ENCODE measurements at regions not wholly inside any gene's neighbourhood (a gene's known extent, or its start where the extent isn't known, plus 50 kb on each side); places are given as distances from the start of the nearest gene placed in this dataset.

DNA sequence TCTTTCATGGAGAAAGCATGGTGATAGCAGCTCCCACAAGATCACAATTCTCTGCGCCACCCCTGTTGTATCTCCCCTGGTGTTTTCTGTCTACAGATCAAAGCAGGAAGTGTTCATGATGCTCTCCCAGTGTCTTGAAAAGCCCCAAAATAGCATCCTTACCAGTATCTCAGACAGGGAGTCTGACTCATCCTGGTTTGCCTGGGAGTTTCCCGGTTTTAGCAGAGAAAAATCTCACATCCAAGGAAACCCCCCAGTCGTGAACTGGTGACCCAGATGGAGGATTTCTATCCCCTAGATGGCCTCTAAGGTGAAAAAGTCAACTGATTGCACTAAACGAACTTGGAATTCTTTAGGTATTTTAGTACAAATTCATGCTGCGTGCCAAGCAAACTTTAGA lies 64.3 kb upstream of the NR0B1 start (continued):
- TF ChIP-seq, protein P1, sequence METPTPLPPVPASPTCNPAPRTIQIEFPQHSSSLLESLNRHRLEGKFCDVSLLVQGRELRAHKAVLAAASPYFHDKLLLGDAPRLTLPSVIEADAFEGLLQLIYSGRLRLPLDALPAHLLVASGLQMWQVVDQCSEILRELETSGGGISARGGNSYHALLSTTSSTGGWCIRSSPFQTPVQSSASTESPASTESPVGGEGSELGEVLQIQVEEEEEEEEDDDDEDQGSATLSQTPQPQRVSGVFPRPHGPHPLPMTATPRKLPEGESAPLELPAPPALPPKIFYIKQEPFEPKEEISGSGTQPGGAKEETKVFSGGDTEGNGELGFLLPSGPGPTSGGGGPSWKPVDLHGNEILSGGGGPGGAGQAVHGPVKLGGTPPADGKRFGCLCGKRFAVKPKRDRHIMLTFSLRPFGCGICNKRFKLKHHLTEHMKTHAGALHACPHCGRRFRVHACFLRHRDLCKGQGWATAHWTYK (CRISPR knock-in tag; IDR thresholded peaks at IDR 0.05), result no peak
- TF ChIP-seq SRSF9 (IDR thresholded peaks at IDR 0.05; ENCODE audit: borderline replicate concordance, low read depth, low read length) (no peak), LEF1 (IDR thresholded peaks at IDR 0.05) (no peak), NFIX (CRISPR knock-in tag; IDR thresholded peaks at IDR 0.05; ENCODE audit: low read depth) (no peak), L3MBTL2 (IDR thresholded peaks at IDR 0.05) (no peak)
- TF ChIP-seq, protein P2, sequence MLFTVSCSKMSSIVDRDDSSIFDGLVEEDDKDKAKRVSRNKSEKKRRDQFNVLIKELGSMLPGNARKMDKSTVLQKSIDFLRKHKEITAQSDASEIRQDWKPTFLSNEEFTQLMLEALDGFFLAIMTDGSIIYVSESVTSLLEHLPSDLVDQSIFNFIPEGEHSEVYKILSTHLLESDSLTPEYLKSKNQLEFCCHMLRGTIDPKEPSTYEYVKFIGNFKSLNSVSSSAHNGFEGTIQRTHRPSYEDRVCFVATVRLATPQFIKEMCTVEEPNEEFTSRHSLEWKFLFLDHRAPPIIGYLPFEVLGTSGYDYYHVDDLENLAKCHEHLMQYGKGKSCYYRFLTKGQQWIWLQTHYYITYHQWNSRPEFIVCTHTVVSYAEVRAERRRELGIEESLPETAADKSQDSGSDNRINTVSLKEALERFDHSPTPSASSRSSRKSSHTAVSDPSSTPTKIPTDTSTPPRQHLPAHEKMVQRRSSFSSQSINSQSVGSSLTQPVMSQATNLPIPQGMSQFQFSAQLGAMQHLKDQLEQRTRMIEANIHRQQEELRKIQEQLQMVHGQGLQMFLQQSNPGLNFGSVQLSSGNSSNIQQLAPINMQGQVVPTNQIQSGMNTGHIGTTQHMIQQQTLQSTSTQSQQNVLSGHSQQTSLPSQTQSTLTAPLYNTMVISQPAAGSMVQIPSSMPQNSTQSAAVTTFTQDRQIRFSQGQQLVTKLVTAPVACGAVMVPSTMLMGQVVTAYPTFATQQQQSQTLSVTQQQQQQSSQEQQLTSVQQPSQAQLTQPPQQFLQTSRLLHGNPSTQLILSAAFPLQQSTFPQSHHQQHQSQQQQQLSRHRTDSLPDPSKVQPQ (CRISPR knock-in tag; IDR thresholded peaks at IDR 0.05; ENCODE audit: borderline replicate concordance), result no peak
- TF ChIP-seq, protein P3, sequence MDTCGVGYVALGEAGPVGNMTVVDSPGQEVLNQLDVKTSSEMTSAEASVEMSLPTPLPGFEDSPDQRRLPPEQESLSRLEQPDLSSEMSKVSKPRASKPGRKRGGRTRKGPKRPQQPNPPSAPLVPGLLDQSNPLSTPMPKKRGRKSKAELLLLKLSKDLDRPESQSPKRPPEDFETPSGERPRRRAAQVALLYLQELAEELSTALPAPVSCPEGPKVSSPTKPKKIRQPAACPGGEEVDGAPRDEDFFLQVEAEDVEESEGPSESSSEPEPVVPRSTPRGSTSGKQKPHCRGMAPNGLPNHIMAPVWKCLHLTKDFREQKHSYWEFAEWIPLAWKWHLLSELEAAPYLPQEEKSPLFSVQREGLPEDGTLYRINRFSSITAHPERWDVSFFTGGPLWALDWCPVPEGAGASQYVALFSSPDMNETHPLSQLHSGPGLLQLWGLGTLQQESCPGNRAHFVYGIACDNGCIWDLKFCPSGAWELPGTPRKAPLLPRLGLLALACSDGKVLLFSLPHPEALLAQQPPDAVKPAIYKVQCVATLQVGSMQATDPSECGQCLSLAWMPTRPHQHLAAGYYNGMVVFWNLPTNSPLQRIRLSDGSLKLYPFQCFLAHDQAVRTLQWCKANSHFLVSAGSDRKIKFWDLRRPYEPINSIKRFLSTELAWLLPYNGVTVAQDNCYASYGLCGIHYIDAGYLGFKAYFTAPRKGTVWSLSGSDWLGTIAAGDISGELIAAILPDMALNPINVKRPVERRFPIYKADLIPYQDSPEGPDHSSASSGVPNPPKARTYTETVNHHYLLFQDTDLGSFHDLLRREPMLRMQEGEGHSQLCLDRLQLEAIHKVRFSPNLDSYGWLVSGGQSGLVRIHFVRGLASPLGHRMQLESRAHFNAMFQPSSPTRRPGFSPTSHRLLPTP (IDR thresholded peaks at IDR 0.05; ENCODE audit: borderline replicate concordance, extremely low read depth, insufficient read length), result no peak
